Fibroblast of pulmonary artery (primary cell): ENCODE measurements at regions not wholly inside any gene's neighbourhood (a gene's known extent, or its start where the extent isn't known, plus 50 kb on each side); places are given as distances from the start of the nearest gene placed in this dataset.

Experiments used
- DNase-seq: peaks from one replicate; pipeline ENCODE4 v3.0.0-alpha.2; 2010; ENCODE audit warnings: low read depth
- H3K4me3 ChIP-seq: replicated peaks from 2 replicates; pipeline ENCODE4 v1.5.1; 2011; ENCODE audit warnings: low read depth, mild to moderate bottlenecking, control low read depth, low read length, moderate library complexity
- CTCF ChIP-seq: IDR thresholded peaks from 2 replicates; pipeline ENCODE4 v1.5.1; 2011; ENCODE audit warnings: mild to moderate bottlenecking, control low read depth, low read length, inconsistent platforms; ENCODE audit errors: missing control alignments

- no peak overlapping the region for H3K4me3 ChIP-seq
- no peak for DNase-seq
- TF ChIP-seq CTCF: no peak
These were observed 133.6 kb downstream of the MAGEB17 start for GRCh38 chrX:16300831-16301230.

GRCh38 chrX:16304751-16305150 is 137.5 kb downstream of the MAGEB17 start:
- H3K4me3 ChIP-seq: no peak overlapping the region
- no peak for DNase-seq
- TF ChIP-seq CTCF: no peak

GRCh38 chrX:16305187-16305586 is 137.9 kb downstream of the MAGEB17 start:
- no peak overlapping the region for H3K4me3 ChIP-seq
- no peak for TF ChIP-seq CTCF
- DNase-seq: no peak

- no peak for TF ChIP-seq CTCF
- no peak overlapping the region for H3K4me3 ChIP-seq
- DNase-seq: no peak
These were observed 140.7 kb downstream of the MAGEB17 start for GRCh38 chrX:16307950-16308349.

- TF ChIP-seq CTCF: no peak
- no peak for DNase-seq
- H3K4me3 ChIP-seq: no peak overlapping the region
These were observed 141.5 kb downstream of the MAGEB17 start for GRCh38 chrX:16308773-16309172.

GRCh38 chrX:16310326-16310725 is 143.0 kb downstream of the MAGEB17 start:
- no peak overlapping the region for H3K4me3 ChIP-seq
- no peak for TF ChIP-seq CTCF
- no peak for DNase-seq

- H3K4me3 ChIP-seq: no peak overlapping the region
- no peak for DNase-seq
- no peak for TF ChIP-seq CTCF
These were observed 144.4 kb downstream of the MAGEB17 start for GRCh38 chrX:16311671-16312070.
